ENCODE measurements at regions not wholly inside any gene's neighbourhood (a gene's known extent, or its start where the extent isn't known, plus 50 kb on each side); places are given as distances from the start of the nearest gene placed in this dataset.

DNA sequence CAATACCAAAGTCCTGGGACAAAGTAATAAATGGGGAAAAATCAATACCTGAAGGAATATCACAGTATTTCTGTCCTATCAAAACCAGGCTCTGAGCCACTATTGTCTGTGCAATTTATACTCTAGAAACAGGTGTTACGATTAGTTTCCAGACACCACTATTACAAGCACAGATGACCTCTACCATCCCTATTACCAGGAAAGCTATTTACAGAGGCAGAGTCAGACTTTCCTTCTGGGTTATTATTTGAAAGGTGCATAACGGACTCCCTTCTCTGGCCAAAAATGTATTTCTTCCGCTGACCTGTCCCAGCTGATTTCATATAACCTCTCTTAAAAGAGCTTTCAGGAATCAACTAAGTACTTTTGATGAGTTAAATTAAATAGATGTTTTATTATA is 154.6 kb upstream of the LRRC7 start:
- WGBS (ENCODE audit: low lambda C conversion rate) = 34% methylated on average over 3 of the region's 3 CpGs
- H3K9me3 ChIP-seq = no peaks in the 10 kb centered on the region
- no peak overlapping the region for H3K27ac ChIP-seq (ENCODE audit: low read depth in 2 of 2, low read length in 1 of 2)
- H3K9me2 ChIP-seq = no peaks in the 10 kb centered on the region
- no peak for DNase-seq
- H3K36me3 ChIP-seq (replicated peaks in 1 of 2; ENCODE audit: control insufficient read depth in 1 of 2, insufficient read depth in 2 of 2, low read length in 1 of 2) = no peaks in the 10 kb centered on the region
- H3F3A ChIP-seq (replicated peaks; ENCODE audit: insufficient read depth) = no peaks in the 10 kb centered on the region
- no peak overlapping the region for H3K4me2 ChIP-seq
- H2AFZ ChIP-seq (ENCODE audit: low read depth) = no peak overlapping the region
- no peaks in the 10 kb centered on the region for H4K20me1 ChIP-seq (ENCODE audit: insufficient read depth)
- no peaks in the 10 kb centered on the region for H3K79me2 ChIP-seq (ENCODE audit: insufficient read depth)
- TF ChIP-seq SIN3A (IDR thresholded peaks at IDR 0.05; ENCODE audit: borderline replicate concordance, low read depth, low read length) (no peak), RAD21 (IDR thresholded peaks at IDR 0.05; ENCODE audit: low read length) (no peak), YY1 (IDR thresholded peaks at IDR 0.05; ENCODE audit: low read depth) (no peak), GABPA (IDR thresholded peaks at IDR 0.05; ENCODE audit: low read depth) (no peak), POLR2AphosphoS5 (IDR thresholded peaks at IDR 0.05; ENCODE audit: low read depth, low read length) (no peak), EP300 (IDR thresholded peaks at IDR 0.05; ENCODE audit: borderline replicate concordance in 1 of 2, low read depth in 1 of 2, low read length in 1 of 2) (no peak), IRF3 (IDR thresholded peaks at IDR 0.05; ENCODE audit: low read depth, low read length) (no peak), SMC3 (IDR thresholded peaks at IDR 0.05; ENCODE audit: low read depth, low read length) (no peak), MAX (IDR thresholded peaks at IDR 0.05; ENCODE audit: low read depth) (no peak), RXRA (IDR thresholded peaks at IDR 0.05; ENCODE audit: borderline replicate concordance, low read depth) (no peak), RFX5 (IDR thresholded peaks at IDR 0.05; ENCODE audit: low read length) (no peak)
- TF ChIP-seq, protein P1, sequence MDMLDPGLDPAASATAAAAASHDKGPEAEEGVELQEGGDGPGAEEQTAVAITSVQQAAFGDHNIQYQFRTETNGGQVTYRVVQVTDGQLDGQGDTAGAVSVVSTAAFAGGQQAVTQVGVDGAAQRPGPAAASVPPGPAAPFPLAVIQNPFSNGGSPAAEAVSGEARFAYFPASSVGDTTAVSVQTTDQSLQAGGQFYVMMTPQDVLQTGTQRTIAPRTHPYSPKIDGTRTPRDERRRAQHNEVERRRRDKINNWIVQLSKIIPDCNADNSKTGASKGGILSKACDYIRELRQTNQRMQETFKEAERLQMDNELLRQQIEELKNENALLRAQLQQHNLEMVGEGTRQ (IDR thresholded peaks at IDR 0.05; ENCODE audit: borderline replicate concordance, low read depth, low read length) = no peak
- TF ChIP-seq, protein P2, sequence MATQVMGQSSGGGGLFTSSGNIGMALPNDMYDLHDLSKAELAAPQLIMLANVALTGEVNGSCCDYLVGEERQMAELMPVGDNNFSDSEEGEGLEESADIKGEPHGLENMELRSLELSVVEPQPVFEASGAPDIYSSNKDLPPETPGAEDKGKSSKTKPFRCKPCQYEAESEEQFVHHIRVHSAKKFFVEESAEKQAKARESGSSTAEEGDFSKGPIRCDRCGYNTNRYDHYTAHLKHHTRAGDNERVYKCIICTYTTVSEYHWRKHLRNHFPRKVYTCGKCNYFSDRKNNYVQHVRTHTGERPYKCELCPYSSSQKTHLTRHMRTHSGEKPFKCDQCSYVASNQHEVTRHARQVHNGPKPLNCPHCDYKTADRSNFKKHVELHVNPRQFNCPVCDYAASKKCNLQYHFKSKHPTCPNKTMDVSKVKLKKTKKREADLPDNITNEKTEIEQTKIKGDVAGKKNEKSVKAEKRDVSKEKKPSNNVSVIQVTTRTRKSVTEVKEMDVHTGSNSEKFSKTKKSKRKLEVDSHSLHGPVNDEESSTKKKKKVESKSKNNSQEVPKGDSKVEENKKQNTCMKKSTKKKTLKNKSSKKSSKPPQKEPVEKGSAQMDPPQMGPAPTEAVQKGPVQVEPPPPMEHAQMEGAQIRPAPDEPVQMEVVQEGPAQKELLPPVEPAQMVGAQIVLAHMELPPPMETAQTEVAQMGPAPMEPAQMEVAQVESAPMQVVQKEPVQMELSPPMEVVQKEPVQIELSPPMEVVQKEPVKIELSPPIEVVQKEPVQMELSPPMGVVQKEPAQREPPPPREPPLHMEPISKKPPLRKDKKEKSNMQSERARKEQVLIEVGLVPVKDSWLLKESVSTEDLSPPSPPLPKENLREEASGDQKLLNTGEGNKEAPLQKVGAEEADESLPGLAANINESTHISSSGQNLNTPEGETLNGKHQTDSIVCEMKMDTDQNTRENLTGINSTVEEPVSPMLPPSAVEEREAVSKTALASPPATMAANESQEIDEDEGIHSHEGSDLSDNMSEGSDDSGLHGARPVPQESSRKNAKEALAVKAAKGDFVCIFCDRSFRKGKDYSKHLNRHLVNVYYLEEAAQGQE (IDR thresholded peaks at IDR 0.05; ENCODE audit: low read depth, low read length) = no peak
- ChIA-PET CTCF (no interaction called here), POLR2A (no interaction called here)
- no peak overlapping the region for H3K4me3 ChIP-seq (ENCODE audit: low read depth in 2 of 2, low read length in 1 of 2)
- H3K4me1 ChIP-seq (ENCODE audit: control insufficient read depth in 1 of 2, insufficient read depth in 2 of 2, low read depth in 1 of 2, low read length in 1 of 2) = peaks cover 0 to 8% of the 10 kb centered on the region in 2 experiments; a peak in 1 of 4 replicates
- no peaks in the 10 kb centered on the region for H3K27me3 ChIP-seq (ENCODE audit: insufficient read depth)
- H3K9ac ChIP-seq = no peak overlapping the region

Data from SK-N-SH (cell line).